ENCODE measurements at regions not wholly inside any gene's neighbourhood (a gene's known extent, or its start where the extent isn't known, plus 50 kb on each side); places are given as distances from the start of the nearest gene placed in this dataset.

DNA sequence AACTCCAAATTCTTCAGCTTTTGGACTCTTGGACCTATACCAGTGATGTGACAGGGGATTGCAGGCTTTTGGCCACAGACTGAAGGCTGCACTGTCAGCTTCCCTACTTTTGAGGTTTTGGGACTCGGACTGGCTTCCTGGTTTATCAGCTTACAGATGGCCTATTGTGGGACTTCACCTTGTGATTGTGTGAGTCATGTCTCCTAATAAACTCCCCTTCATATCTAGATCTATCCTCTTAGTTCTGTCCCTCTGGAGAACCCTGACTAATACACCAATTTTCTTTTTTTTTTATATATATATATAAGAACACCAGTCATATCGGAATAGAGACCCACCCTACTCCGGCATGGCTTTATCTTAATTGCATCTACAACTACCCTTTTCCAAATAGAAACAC lies 166.8 kb downstream of the ETV1 start:
- in situ Hi-C loops (cut with MboI) (no loop called here), intact Hi-C loops (cut with micrococcal nuclease; ENCODE audit: unreplicated experiment) (no loop called here)
- H3K79me2 ChIP-seq (ENCODE audit: control insufficient read depth, insufficient read depth, low read length): no peaks in the 10 kb centered on the region
- RAD21 ChIA-PET (ENCODE audit: unreplicated experiment): no interaction called here
- CTCF ChIA-PET: no interaction called here
- no peak overlapping the region for H3K9ac ChIP-seq (ENCODE audit: control insufficient read depth, insufficient read depth, low read length)
- TF ChIP-seq, protein P1, sequence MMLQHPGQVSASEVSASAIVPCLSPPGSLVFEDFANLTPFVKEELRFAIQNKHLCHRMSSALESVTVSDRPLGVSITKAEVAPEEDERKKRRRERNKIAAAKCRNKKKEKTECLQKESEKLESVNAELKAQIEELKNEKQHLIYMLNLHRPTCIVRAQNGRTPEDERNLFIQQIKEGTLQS (IDR thresholded peaks at IDR 0.05; ENCODE audit: borderline replicate concordance, extremely low read depth, low read depth, low read length): no peak
- TF ChIP-seq, protein P2, sequence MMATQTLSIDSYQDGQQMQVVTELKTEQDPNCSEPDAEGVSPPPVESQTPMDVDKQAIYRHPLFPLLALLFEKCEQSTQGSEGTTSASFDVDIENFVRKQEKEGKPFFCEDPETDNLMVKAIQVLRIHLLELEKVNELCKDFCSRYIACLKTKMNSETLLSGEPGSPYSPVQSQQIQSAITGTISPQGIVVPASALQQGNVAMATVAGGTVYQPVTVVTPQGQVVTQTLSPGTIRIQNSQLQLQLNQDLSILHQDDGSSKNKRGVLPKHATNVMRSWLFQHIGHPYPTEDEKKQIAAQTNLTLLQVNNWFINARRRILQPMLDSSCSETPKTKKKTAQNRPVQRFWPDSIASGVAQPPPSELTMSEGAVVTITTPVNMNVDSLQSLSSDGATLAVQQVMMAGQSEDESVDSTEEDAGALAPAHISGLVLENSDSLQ (IDR thresholded peaks at IDR 0.05): no peak
- no peak for TF ChIP-seq DPF2 (IDR thresholded peaks at IDR 0.05)
- TF ChIP-seq TBL1XR1 (IDR thresholded peaks at IDR 0.05; ENCODE audit: low read depth, low read length): no peak
- TF ChIP-seq JUND (IDR thresholded peaks at IDR 0.05; ENCODE audit: low read depth, low read length): no peak
- TF ChIP-seq, protein P3, sequence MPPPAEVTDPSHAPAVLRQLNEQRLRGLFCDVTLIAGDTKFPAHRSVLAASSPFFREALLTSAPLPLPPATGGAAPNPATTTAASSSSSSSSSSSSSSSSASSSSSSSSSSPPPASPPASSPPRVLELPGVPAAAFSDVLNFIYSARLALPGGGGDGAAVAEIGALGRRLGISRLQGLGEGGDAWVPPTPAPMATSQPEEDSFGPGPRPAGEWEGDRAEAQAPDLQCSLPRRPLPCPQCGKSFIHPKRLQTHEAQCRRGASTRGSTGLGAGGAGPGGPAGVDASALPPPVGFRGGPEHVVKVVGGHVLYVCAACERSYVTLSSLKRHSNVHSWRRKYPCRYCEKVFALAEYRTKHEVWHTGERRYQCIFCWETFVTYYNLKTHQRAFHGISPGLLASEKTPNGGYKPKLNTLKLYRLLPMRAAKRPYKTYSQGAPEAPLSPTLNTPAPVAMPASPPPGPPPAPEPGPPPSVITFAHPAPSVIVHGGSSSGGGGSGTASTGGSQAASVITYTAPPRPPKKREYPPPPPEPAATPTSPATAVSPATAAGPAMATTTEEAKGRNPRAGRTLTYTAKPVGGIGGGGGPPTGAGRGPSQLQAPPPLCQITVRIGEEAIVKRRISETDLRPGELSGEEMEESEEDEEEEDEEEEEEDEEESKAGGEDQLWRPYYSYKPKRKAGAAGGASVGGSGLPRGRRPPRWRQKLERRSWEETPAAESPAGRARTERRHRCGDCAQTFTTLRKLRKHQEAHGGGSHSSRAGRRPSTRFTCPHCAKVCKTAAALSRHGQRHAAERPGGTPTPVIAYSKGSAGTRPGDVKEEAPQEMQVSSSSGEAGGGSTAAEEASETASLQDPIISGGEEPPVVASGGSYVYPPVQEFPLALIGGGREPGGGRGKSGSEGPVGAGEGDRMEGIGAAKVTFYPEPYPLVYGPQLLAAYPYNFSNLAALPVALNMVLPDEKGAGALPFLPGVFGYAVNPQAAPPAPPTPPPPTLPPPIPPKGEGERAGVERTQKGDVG (CRISPR knock-in tag; IDR thresholded peaks at IDR 0.05): no peak
- TF ChIP-seq EGR1 (IDR thresholded peaks at IDR 0.05; ENCODE audit: borderline replicate concordance in 1 of 2, low read depth in 2 of 2, low read length in 2 of 2): no peak
- TF ChIP-seq SIX5 (IDR thresholded peaks at IDR 0.05; ENCODE audit: low read depth, low read length, severe bottlenecking): no peak
- no peak for TF ChIP-seq STAT1 (conservative IDR thresholded peaks at IDR 0.05)
- TF ChIP-seq BHLHE40 (IDR thresholded peaks at IDR 0.05; ENCODE audit: borderline replicate concordance in 1 of 2, low read depth in 2 of 2, low read length in 1 of 2): no peak
- no peak for TF ChIP-seq PML (IDR thresholded peaks at IDR 0.05; ENCODE audit: low read length)
- TF ChIP-seq, protein P4, sequence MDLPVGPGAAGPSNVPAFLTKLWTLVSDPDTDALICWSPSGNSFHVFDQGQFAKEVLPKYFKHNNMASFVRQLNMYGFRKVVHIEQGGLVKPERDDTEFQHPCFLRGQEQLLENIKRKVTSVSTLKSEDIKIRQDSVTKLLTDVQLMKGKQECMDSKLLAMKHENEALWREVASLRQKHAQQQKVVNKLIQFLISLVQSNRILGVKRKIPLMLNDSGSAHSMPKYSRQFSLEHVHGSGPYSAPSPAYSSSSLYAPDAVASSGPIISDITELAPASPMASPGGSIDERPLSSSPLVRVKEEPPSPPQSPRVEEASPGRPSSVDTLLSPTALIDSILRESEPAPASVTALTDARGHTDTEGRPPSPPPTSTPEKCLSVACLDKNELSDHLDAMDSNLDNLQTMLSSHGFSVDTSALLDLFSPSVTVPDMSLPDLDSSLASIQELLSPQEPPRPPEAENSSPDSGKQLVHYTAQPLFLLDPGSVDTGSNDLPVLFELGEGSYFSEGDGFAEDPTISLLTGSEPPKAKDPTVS (IDR thresholded peaks at IDR 0.05; ENCODE audit: low read depth, low read length): no peak
- no peak for TF ChIP-seq BMI1 (IDR thresholded peaks at IDR 0.05; ENCODE audit: borderline replicate concordance)
- TF ChIP-seq SIN3A (IDR thresholded peaks at IDR 0.05; ENCODE audit: low read depth, low read length): no peak
- TF ChIP-seq RAD51 (IDR thresholded peaks at IDR 0.05): no peak
- no peak for TF ChIP-seq MYB (IDR thresholded peaks at IDR 0.05; ENCODE audit: borderline replicate concordance, low read depth, low read length)
- TF ChIP-seq MTA3 (IDR thresholded peaks at IDR 0.05; ENCODE audit: borderline replicate concordance, low read length): no peak
- TF ChIP-seq ZNF217 (IDR thresholded peaks at IDR 0.05): no peak
- SMC1A ChIA-PET (ENCODE audit: uncharacterized antibody, unreplicated experiment): no interaction called here
- BruUV-seq (replicated peaks): no TSS peak
- no peaks in the 10 kb centered on the region for H3K9me3 ChIP-seq (replicated peaks; ENCODE audit: control insufficient read depth, insufficient read depth, low read length)
- H2AFZ ChIP-seq (ENCODE audit: control insufficient read depth, low read depth, low read length): no peak overlapping the region
- POLR2A ChIA-PET: no interaction called here
- no peaks in the 10 kb centered on the region for H4K20me1 ChIP-seq (ENCODE audit: control insufficient read depth, insufficient read depth)
- no peak overlapping the region for H3K4me2 ChIP-seq (ENCODE audit: control insufficient read depth, insufficient read depth)
- ATAC-seq (no peak), DNase-seq (ENCODE audit: low read depth, low spot score) (no peak), FAIRE-seq (no peak)
- H3K4me1 ChIP-seq (ENCODE audit: control insufficient read depth, insufficient read depth, low read length): no peaks in the 10 kb centered on the region
- H3K36me3 ChIP-seq (ENCODE audit: control insufficient read depth in 2 of 2, insufficient read depth in 2 of 2, low read length in 1 of 2): no peaks in the 10 kb centered on the region
- no peak overlapping the region for H3K27ac ChIP-seq (ENCODE audit: control insufficient read depth, insufficient read depth)
- no peak overlapping the region for H3K4me3 ChIP-seq
- WGBS (ENCODE audit: insufficient coverage, insufficient replicate concordance, low lambda C conversion rate, missing lambda C conversion rate): 30% methylated on average over 3 of the region's 3 CpGs
- H3K27me3 ChIP-seq (replicated peaks in 1 of 2; ENCODE audit: control insufficient read depth in 2 of 2, insufficient read depth in 2 of 2, low read length in 1 of 2): no peaks in the 10 kb centered on the region

Data from GM12878 (cell line).